GM12875 (cell line): ENCODE measurements at regions not wholly inside any gene's neighbourhood (a gene's known extent, or its start where the extent isn't known, plus 50 kb on each side); places are given as distances from the start of the nearest gene placed in this dataset.

Source experiments
- H3K4me3 ChIP-seq: one replicate; pipeline ENCODE4 v1.5.1; 2011; ENCODE audit warnings: low read depth, low read length, control low read depth
- CTCF ChIP-seq: IDR thresholded peaks from 2 replicates; pipeline ENCODE4 v1.5.1; 2011; ENCODE audit warnings: low read depth, mild to moderate bottlenecking, control low read depth, inconsistent platforms, low read length, moderate library complexity, borderline replicate concordance; ENCODE audit not compliant: insufficient read depth

- no peak for TF ChIP-seq CTCF
- H3K4me3 ChIP-seq: no peak overlapping the region
Observed at GRCh38 chr7:106987777-106988176, 56.7 kb upstream of the PRKAR2B start.

- H3K4me3 ChIP-seq: no peak overlapping the region
- no peak for TF ChIP-seq CTCF
Observed at GRCh38 chr7:106992511-106992910, 52.0 kb upstream of the PRKAR2B start.
